RKO (cell line): ENCODE measurements at regions not wholly inside any gene's neighbourhood (a gene's known extent, or its start where the extent isn't known, plus 50 kb on each side); places are given as distances from the start of the nearest gene placed in this dataset.

Experiments
- DNase-seq: peaks from one replicate; pipeline ENCODE4 v3.0.0-alpha.2; 2016; ENCODE audit warnings: low spot score

GRCh38 chr6:40721271-40721952 lies 134.2 kb upstream of the LRFN2 start:
- DNase-seq: no peak

- no peak for DNase-seq
These were observed 133.2 kb upstream of the LRFN2 start for GRCh38 chr6:40720375-40720748.

- no peak for DNase-seq
These were observed 132.7 kb upstream of the LRFN2 start for GRCh38 chr6:40719671-40720374.

GRCh38 chr6:40718401-40718800 lies 131.2 kb upstream of the LRFN2 start:
- no peak for DNase-seq

- no peak for DNase-seq
These were observed 130.4 kb upstream of the LRFN2 start for GRCh38 chr6:40717411-40718057.

- no peak for DNase-seq
These were observed 128.6 kb upstream of the LRFN2 start for GRCh38 chr6:40715570-40716403.

- no peak for DNase-seq
These were observed 127.7 kb upstream of the LRFN2 start for GRCh38 chr6:40714576-40715564.

GRCh38 chr6:40714143-40714542 lies 127.0 kb upstream of the LRFN2 start:
- DNase-seq: no peak

- no peak for DNase-seq
These were observed 126.0 kb upstream of the LRFN2 start for GRCh38 chr6:40713002-40713719.

- DNase-seq: no peak
These were observed 123.6 kb upstream of the LRFN2 start for GRCh38 chr6:40710626-40711330.

GRCh38 chr6:40708049-40708448 lies 120.9 kb upstream of the LRFN2 start:
- DNase-seq: no peak

GRCh38 chr6:40706178-40706577 lies 119.0 kb upstream of the LRFN2 start:
- DNase-seq: no peak

- no peak for DNase-seq
These were observed 118.2 kb upstream of the LRFN2 start for GRCh38 chr6:40705354-40705753.

- DNase-seq: no peak
These were observed 114.3 kb upstream of the LRFN2 start for GRCh38 chr6:40701352-40702007.

GRCh38 chr6:40700006-40700580 lies 112.9 kb upstream of the LRFN2 start:
- no peak for DNase-seq

GRCh38 chr6:40695750-40696415 lies 108.7 kb upstream of the LRFN2 start:
- DNase-seq: no peak

GRCh38 chr6:40695114-40695513 lies 108.0 kb upstream of the LRFN2 start:
- peak; percentile 4 for DNase-seq

- DNase-seq: no peak
These were observed 106.6 kb upstream of the LRFN2 start for GRCh38 chr6:40693768-40694167.
